ENCODE measurements at regions not wholly inside any gene's neighbourhood (a gene's known extent, or its start where the extent isn't known, plus 50 kb on each side); places are given as distances from the start of the nearest gene placed in this dataset.

GRCh38 chr5:57937025-57937424 is 454.4 kb upstream of the ACTBL2 start:
- no peak overlapping the region for H3K27ac ChIP-seq (ENCODE audit: low read length)
- intact Hi-C loops (cut with micrococcal nuclease), result no loop called here
- 70% methylated on average over 2 of the region's 3 CpGs for WGBS (ENCODE audit: insufficient coverage)
- H3K9me3 ChIP-seq (ENCODE audit: control insufficient read depth, insufficient read depth, low read length), result no peaks in the 10 kb centered on the region
- Mint-ChIP-seq H3K4me3 (no peak overlapping the region), H3K27ac (no peak overlapping the region), H3K4me1 (peaks cover 11% of the 10 kb centered on the region in 2 donors), H3K9me3 (peaks cover 3% of the 10 kb centered on the region in 2 donors), H3K36me3 (no peaks in the 10 kb centered on the region), H3K27me3 (ENCODE audit: low read depth in 2 of 2) (no peaks in the 10 kb centered on the region)
- H3K4me3 ChIP-seq (ENCODE audit: low read length), result no peak overlapping the region
- no peaks in the 10 kb centered on the region for H3K4me1 ChIP-seq (ENCODE audit: control insufficient read depth, insufficient read depth, low read length)
- TF ChIP-seq CTCF (IDR thresholded peaks at IDR 0.05), result no peak
- H3K27me3 ChIP-seq (ENCODE audit: control insufficient read depth, insufficient read depth, low read length), result no peaks in the 10 kb centered on the region
- H3K36me3 ChIP-seq (ENCODE audit: control insufficient read depth, insufficient read depth, low read length), result no peaks in the 10 kb centered on the region
- no peak for DNase-seq
- no peak for ATAC-seq

GRCh38 chr5:57932761-57933160 is 450.1 kb upstream of the ACTBL2 start:
- no peak for ATAC-seq

GRCh38 chr5:57931807-57932206 is 449.2 kb upstream of the ACTBL2 start:
- Mint-ChIP-seq H3K27me3 (ENCODE audit: low read depth in 2 of 2) (no peaks in the 10 kb centered on the region), H3K4me3 (no peak overlapping the region), H3K4me1 (no peaks in the 10 kb centered on the region), H3K9me3 (peaks cover 0 to 2% of the 10 kb centered on the region in 2 donors), H3K36me3 (no peaks in the 10 kb centered on the region), H3K27ac (no peak overlapping the region)
- no CpG with 5 or more reads among the region's 1 CpG for WGBS (ENCODE audit: insufficient coverage)
- Histone ChIP-seq H3K9me3 (ENCODE audit: control insufficient read depth, insufficient read depth, low read length) (no peaks in the 10 kb centered on the region), H3K27me3 (ENCODE audit: control insufficient read depth, insufficient read depth, low read length) (no peaks in the 10 kb centered on the region), H3K4me3 (ENCODE audit: low read length) (no peak overlapping the region), H3K36me3 (ENCODE audit: control insufficient read depth, insufficient read depth, low read length) (no peaks in the 10 kb centered on the region), H3K4me1 (ENCODE audit: control insufficient read depth, insufficient read depth, low read length) (no peaks in the 10 kb centered on the region), H3K27ac (ENCODE audit: low read length) (no peak overlapping the region)
- no peak for ATAC-seq
- no peak for DNase-seq
- intact Hi-C loops (cut with micrococcal nuclease), result no loop called here
- TF ChIP-seq CTCF (IDR thresholded peaks at IDR 0.05), result no peak

More at GRCh38 chr5:57932761-57933160, 450.1 kb upstream of the ACTBL2 start:
- intact Hi-C loops (cut with micrococcal nuclease), result no loop called here
- Mint-ChIP-seq H3K36me3 (no peaks in the 10 kb centered on the region), H3K4me1 (no peaks in the 10 kb centered on the region), H3K4me3 (no peak overlapping the region), H3K9me3 (peaks cover 0 to 2% of the 10 kb centered on the region in 2 donors), H3K27me3 (ENCODE audit: low read depth in 2 of 2) (no peaks in the 10 kb centered on the region), H3K27ac (no peak overlapping the region)
- 77% methylated on average over 3 of the region's 3 CpGs for WGBS (ENCODE audit: insufficient coverage)
- Histone ChIP-seq H3K4me3 (ENCODE audit: low read length) (no peak overlapping the region), H3K36me3 (ENCODE audit: control insufficient read depth, insufficient read depth, low read length) (no peaks in the 10 kb centered on the region), H3K27me3 (ENCODE audit: control insufficient read depth, insufficient read depth, low read length) (no peaks in the 10 kb centered on the region), H3K27ac (ENCODE audit: low read length) (no peak overlapping the region), H3K9me3 (ENCODE audit: control insufficient read depth, insufficient read depth, low read length) (no peaks in the 10 kb centered on the region), H3K4me1 (ENCODE audit: control insufficient read depth, insufficient read depth, low read length) (no peaks in the 10 kb centered on the region)
- no peak for TF ChIP-seq CTCF (IDR thresholded peaks at IDR 0.05)
- no peak for DNase-seq

GRCh38 chr5:57931352-57931751 is 448.7 kb upstream of the ACTBL2 start:
- no peak for TF ChIP-seq CTCF (IDR thresholded peaks at IDR 0.05)
- H3K27me3 ChIP-seq (ENCODE audit: control insufficient read depth, insufficient read depth, low read length), result no peaks in the 10 kb centered on the region

More at GRCh38 chr5:57931352-57931751, 448.7 kb upstream of the ACTBL2 start:
- H3K36me3 Mint-ChIP-seq, result no peaks in the 10 kb centered on the region
- peaks cover 0 to 2% of the 10 kb centered on the region in 2 donors for H3K9me3 Mint-ChIP-seq
- ATAC-seq (no peak), DNase-seq (no peak)
- H3K4me1 Mint-ChIP-seq, result no peaks in the 10 kb centered on the region
- no peaks in the 10 kb centered on the region for H3K9me3 ChIP-seq (ENCODE audit: control insufficient read depth, insufficient read depth, low read length)
- no peak overlapping the region for H3K27ac ChIP-seq (ENCODE audit: low read length)
- no peak overlapping the region for H3K4me3 Mint-ChIP-seq
- no peaks in the 10 kb centered on the region for H3K36me3 ChIP-seq (ENCODE audit: control insufficient read depth, insufficient read depth, low read length)
- H3K4me3 ChIP-seq (ENCODE audit: low read length), result no peak overlapping the region
- H3K27ac Mint-ChIP-seq, result no peak overlapping the region
- intact Hi-C loops (cut with micrococcal nuclease), result no loop called here
- no peaks in the 10 kb centered on the region for H3K4me1 ChIP-seq (ENCODE audit: control insufficient read depth, insufficient read depth, low read length)
- H3K27me3 Mint-ChIP-seq (ENCODE audit: low read depth in 2 of 2), result no peaks in the 10 kb centered on the region
